ENCODE measurements at regions not wholly inside any gene's neighbourhood (a gene's known extent, or its start where the extent isn't known, plus 50 kb on each side); places are given as distances from the start of the nearest gene placed in this dataset.

DNA sequence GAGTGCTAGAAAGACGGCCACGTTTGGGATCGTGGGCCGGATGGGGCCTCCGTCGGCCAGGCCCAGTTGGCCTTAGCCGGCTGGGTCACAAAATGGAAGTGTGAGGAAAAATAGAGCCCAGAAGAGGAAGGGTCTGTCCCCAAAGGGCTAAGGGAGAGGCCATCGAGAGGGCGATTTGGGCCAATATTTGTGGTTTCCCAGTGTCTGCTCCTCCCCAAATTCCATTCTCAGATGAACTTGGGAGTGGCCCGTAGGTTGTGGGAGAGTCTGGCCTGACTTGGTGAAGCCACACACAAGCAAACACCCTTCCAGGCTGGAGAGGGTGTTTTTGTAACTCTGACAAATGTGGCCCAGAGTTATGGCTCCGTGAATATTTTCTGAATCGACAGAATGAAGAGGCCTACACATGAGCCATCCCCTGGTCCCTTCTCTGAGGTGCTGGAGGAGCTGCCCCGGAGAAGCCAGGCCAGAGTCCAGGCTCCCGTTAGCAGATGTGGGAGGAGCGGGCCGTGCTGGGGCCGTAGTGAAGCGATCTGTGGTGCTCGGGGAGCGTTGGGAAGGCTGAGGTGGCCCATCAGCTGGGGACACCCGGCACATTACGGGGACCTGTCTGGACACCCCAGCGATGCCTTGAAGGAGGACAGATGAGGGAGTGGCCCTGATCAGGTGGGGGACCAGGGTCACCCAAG is 73.5 kb upstream of the PPARA start:
- no peaks in the 10 kb centered on the region for H3K36me3 ChIP-seq
- in situ Hi-C loops (cut with MboI; ENCODE audit: low sequenced_read_pairs in 4 of 4) = no loop called here
- TF ChIP-seq POLR2A (IDR thresholded peaks at IDR 0.05) = no peak
- TF ChIP-seq, protein P1, sequence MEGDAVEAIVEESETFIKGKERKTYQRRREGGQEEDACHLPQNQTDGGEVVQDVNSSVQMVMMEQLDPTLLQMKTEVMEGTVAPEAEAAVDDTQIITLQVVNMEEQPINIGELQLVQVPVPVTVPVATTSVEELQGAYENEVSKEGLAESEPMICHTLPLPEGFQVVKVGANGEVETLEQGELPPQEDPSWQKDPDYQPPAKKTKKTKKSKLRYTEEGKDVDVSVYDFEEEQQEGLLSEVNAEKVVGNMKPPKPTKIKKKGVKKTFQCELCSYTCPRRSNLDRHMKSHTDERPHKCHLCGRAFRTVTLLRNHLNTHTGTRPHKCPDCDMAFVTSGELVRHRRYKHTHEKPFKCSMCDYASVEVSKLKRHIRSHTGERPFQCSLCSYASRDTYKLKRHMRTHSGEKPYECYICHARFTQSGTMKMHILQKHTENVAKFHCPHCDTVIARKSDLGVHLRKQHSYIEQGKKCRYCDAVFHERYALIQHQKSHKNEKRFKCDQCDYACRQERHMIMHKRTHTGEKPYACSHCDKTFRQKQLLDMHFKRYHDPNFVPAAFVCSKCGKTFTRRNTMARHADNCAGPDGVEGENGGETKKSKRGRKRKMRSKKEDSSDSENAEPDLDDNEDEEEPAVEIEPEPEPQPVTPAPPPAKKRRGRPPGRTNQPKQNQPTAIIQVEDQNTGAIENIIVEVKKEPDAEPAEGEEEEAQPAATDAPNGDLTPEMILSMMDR (IDR thresholded peaks at IDR 0.05 in 4 of 5, conservative IDR thresholded peaks at IDR 0.05 in 1 of 5) = no peak
- no peaks in the 10 kb centered on the region for H3K27me3 ChIP-seq
- peaks cover 67 to 77% of the 10 kb centered on the region in 2 donors for H3K4me1 ChIP-seq
- H3K9me3 ChIP-seq = no peaks in the 10 kb centered on the region
- intact Hi-C loops (cut with DNase I; ENCODE audit: low total_unique reads) = no loop called here
- no peak for ATAC-seq
- DNase-seq = peak in 1 of 2 donors; percentile 54
- H3K4me3 ChIP-seq = peak overlapping the region; percentile 78 to 86 (median 82)
- H3K27ac ChIP-seq = peak overlapping the region; percentile 94 to 98 (median 97)

DNA sequence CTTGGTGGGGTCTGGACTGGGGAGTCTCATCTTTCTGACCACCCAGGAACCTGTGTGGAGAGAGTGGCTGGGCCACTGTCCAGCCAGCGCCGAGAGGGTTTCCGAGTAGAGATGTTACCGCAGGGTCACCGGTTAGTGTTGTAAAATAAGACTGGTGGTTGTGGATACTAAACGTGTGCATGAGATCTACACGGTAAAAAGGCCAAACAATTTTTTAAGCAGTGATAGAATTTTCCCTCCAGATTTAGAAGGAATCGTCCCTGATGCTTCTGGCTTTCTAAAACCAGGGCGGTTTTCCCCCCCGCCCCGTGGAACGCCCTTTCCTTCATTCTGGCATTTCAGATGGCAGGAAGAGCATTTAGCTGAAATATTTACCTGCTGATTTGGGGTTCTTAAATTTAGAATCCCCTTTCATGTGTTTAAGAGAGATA is 72.6 kb upstream of the PPARA start:
- Histone ChIP-seq H3K4me3 (peak overlapping the region; percentile 78 to 86 (median 82)), H3K9me3 (no peaks in the 10 kb centered on the region), H3K27me3 (no peaks in the 10 kb centered on the region), H3K4me1 (peaks cover 76 to 86% of the 10 kb centered on the region in 2 donors), H3K27ac (peak overlapping the region; percentile 94 to 98 (median 97)), H3K36me3 (no peaks in the 10 kb centered on the region)
- ATAC-seq (no peak), DNase-seq (peak in 1 of 2 donors; percentile 54)
- TF ChIP-seq, protein P1 (IDR thresholded peaks at IDR 0.05 in 4 of 5, conservative IDR thresholded peaks at IDR 0.05 in 1 of 5) = no peak
- peak; percentile 8 to 29 for TF ChIP-seq POLR2A (IDR thresholded peaks at IDR 0.05)
- intact Hi-C loops (cut with DNase I; ENCODE audit: low total_unique reads) (no loop called here), in situ Hi-C loops (cut with MboI; ENCODE audit: low sequenced_read_pairs in 4 of 4) (no loop called here)

DNA sequence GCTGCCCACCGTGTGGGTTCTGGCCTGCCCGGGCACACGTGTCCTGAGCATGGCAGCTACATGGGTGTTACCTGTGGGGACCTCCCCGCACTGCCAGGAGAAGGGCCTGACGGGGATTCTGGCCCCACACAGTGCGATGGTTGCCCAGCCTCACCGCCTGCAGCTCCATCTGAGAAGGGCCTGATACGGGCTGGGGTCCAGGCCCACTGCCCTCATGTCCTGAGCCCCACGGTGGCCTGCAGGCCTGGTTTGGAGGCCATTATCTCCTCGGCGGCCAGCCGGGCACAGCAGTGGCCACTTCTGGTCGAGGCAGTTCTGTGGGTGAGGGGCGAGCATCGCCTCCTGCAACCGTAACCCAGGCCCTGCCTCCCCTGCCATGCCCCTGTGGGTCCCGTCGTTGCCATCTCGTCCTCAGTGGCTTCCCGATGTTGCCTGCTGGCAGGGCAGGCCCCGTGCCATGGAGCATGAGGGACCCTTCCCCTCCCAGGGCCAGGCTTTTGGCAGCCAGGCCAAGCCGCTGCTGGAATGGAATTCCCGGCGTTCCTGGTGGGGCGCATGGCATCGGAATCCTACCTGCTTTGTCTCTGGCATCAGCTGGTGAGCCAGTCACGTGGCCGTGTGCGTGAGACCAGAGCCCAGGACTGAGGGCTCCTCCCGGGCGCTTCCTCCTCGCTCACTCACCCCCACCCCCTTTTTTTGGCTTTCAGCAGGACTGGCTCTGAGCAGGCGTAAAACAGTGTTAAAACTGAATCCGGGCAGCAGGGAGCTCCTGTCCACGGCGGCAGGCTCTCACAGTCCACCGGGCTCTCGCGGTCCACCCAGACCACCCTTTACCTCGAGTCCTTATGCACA is 71.9 kb upstream of the PPARA start:
- peak in 1 of 2 donors; percentile 83 for DNase-seq
- Histone ChIP-seq H3K4me3 (peak overlapping the region; percentile 78 to 86 (median 82)), H3K36me3 (no peaks in the 10 kb centered on the region), H3K4me1 (peaks cover 82 to 88% of the 10 kb centered on the region in 2 donors), H3K27me3 (no peaks in the 10 kb centered on the region), H3K27ac (peak overlapping the region; percentile 94 to 98 (median 97)), H3K9me3 (no peaks in the 10 kb centered on the region)
- peak in 1 of 2 donors; percentile 22 for ATAC-seq
- intact Hi-C loops (cut with DNase I; ENCODE audit: low total_unique reads) (no loop called here), in situ Hi-C loops (cut with MboI; ENCODE audit: low sequenced_read_pairs in 4 of 4) (no loop called here)
- TF ChIP-seq POLR2A (IDR thresholded peaks at IDR 0.05) = peak in 1 of 2 donors; percentile 40
- TF ChIP-seq, protein P1 (IDR thresholded peaks at IDR 0.05 in 4 of 5, conservative IDR thresholded peaks at IDR 0.05 in 1 of 5) = no peak

DNA sequence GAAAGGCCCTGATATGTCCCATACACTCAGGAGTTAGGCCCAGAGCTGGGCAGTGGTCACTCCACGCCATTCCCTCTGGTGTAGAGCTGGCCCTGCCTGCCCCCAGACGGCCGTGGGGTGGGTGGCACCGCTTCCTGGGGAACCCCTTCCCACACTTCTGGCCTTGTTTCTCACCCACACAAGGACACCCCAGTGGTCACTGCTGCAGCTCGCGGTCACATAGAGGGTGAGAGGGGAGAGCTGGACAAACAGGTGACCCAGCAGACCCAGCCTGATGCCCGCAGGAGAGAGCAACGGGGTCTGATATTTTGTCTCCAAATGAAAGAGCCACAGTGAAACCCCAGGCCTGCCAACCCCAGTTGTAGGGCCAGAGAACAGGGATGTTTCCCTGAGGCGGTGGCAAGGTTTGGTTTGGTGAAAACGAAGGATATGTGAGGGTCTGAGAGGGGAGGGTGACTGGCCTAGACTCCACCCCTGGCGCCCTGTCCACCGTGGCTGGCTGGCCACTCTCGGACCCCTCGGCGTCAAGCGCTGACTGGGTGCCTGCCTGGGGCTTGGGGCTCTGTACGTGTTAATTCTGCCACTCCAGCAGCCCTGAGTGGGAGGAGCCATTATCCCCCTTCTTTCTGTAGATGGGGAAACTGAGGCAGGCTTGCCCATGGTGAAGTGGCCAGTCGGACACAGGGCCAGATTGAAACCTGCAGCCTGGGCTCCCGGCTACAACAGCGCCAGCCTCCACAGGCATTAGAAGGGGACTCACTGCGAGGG is 71.0 kb upstream of the PPARA start:
- H3K4me1 ChIP-seq = peaks cover 88 to 89% of the 10 kb centered on the region in 2 donors
- H3K4me3 ChIP-seq = peak overlapping the region; percentile 78 to 86 (median 82)
- peak overlapping the region; percentile 94 to 98 (median 97) for H3K27ac ChIP-seq
- no peak for ATAC-seq
- H3K36me3 ChIP-seq = no peaks in the 10 kb centered on the region
- TF ChIP-seq, protein P1 (IDR thresholded peaks at IDR 0.05 in 4 of 5, conservative IDR thresholded peaks at IDR 0.05 in 1 of 5) = no peak
- TF ChIP-seq POLR2A (IDR thresholded peaks at IDR 0.05) = no peak
- no peaks in the 10 kb centered on the region for H3K9me3 ChIP-seq
- no peaks in the 10 kb centered on the region for H3K27me3 ChIP-seq
- in situ Hi-C loops (cut with MboI; ENCODE audit: low sequenced_read_pairs in 4 of 4) = no loop called here
- DNase-seq = peak in 1 of 2 donors; percentile 20
- intact Hi-C loops (cut with DNase I; ENCODE audit: low total_unique reads) = no loop called here
